Inflammatory macrophage treated with lipopolysaccharide for 4 hours (primary cell): ENCODE measurements at regions not wholly inside any gene's neighbourhood (a gene's known extent, or its start where the extent isn't known, plus 50 kb on each side); places are given as distances from the start of the nearest gene placed in this dataset.
"Not testable (repeated sequence)": the region's sequence is repeated elsewhere in the genome, so short reads cannot be mapped to it uniquely, and the experiment has no call there.

ENCODE experiments used
- DNase-seq: peaks from one replicate; pipeline ENCODE4 v3.0.0-alpha.2; 2020

DNA sequence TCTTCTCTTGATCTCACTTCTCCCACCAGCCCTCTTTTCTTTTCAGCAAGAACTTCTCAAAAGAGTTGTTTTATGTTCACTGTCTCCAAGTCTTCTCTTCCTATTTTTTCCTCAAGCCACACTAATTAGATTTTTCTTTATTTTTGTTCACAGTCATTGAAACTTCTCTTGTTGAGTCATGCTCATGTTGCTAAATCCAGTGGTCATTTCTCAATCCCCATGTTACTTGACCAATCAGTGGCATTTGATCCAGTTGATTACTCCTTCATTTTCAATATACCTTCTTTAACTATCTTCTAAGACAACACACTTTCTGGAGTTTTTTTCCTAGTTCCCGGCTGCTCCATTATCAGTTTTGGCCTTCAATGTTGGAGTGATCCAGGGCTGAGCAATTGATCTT, 103.1 kb upstream of the LSM6 start:
- DNase-seq: peak; percentile 68

DNA sequence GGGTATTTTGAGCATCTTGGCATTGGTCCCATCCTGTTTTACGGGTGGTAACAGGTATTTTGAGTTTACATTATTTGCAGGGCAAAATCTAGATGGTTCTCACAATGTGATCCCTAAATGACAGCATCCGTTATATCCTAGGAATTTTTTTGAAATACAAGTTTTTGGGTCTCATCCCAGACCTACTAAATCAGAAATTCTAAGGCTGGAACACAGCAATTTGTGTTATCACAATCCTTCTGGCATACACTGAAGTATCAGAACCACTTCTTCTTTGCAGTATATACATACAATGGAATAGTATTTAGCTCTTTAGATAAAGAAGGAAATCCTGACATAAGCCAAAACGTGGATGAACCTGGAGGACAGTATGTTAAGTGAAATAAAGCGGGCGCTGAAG, 104.1 kb upstream of the LSM6 start:
- DNase-seq: no peak

DNA sequence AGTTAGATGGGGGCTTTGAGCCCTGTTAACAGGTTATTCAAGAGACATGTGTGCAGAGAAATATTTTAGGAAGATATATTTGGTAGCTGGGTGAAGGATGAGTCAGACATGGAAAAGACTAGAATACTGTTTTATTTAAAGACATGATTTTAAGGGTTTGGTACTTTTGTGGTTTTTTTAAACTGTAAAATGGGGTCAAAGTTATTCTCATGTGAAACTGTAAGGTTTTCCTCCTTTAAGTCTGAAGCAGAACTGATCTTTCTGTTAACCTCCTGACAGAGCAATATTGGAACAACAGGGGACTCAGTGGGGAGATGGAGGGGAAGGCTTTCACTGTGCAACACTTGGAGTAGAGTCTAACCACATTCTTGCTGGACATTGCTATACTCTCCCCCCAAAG, 112.4 kb upstream of the LSM6 start:
- DNase-seq: no peak

DNA sequence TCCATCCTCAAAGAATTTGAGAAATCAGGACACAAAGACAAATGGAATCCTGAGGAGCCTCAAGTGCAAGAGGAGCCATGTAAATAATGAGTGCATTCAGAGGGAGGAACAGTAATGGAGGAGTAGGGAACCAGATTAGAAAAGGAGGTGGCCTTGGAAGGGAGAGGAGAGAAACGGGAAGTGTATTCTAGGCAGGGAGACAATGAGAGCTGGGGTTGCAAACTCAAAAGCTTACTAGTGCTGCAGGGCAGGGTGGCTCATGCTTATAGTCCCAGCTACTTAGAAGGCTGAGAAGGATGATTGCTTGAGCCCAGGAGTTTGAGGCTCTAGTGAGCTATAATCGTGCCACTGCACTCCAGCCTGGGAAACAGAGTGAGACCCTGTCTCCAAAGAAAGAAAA, 113.2 kb upstream of the LSM6 start:
- DNase-seq: peak; percentile 7

DNA sequence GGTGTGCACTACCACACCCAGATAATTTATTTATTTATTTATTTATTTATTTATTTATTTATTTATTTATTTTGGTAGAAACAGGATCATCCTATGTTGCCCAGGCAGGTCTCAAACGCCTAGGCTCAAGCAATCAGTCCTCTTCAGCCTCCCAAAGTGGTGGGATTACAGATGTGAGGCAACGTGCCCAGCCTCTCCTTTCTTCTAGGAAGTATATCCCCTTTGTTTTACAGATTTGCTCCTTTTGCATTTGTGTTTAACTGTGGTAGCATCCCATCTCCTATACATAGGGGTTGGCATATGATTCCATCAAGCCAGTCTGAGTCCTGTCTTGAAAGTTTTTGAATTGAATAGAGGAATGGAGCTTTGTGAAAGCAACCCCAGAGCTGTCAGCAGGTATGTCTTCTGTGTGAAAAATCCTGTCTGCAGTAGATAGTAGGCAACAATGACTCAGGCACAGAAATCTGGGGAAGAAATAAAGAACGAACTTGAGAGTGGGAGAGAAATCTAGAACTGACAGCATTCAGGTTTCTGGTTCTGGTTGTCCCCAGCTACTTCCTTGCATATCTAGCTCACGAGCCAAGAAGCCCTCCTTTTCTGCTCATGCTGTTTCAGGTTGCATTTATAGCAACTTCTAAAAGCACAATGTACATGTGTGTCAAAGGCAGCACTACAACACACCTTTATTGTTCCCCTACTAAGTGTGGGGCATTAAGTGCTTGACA, 113.7 kb upstream of the LSM6 start:
- peak; percentile 27 for DNase-seq

DNA sequence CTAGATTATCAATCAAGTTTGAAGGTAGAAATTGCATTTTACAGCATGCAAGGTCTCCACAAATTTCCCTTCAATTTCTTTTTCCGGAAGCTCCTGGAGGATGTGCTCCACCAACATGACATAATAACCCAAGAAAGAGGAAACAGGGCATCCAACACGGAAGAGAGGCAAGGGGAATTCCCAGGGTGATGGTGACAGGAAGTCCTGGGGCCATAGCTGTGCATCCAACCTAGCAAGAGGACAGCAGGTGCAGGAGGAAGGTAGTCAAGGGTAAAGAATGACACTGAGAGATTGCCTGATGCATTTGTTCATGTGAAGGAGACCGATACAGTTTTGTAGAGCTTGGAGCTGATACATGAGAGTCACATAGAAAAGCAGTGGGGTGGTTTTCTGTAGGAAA, 115.7 kb upstream of the LSM6 start:
- DNase-seq: peak; percentile 82

DNA sequence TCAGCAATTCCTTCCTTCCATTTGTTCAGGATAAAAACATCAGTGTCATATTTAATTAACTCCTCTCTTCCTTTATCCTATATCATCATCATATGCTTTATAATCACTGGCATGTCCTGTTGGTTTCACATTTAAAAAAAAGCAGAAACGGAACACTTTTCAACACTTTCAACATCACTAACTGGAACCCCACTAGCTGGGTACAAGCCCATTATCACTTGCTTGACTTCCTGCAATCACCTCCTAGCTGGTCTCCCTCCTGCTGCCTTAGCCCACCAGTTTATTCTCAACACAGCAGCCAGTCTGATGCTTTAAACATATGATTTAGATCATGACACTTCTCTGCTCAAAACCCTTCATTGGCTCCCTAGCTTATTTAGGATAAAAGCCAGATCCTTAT, 116.4 kb upstream of the LSM6 start:
- DNase-seq: peak; percentile 65

DNA sequence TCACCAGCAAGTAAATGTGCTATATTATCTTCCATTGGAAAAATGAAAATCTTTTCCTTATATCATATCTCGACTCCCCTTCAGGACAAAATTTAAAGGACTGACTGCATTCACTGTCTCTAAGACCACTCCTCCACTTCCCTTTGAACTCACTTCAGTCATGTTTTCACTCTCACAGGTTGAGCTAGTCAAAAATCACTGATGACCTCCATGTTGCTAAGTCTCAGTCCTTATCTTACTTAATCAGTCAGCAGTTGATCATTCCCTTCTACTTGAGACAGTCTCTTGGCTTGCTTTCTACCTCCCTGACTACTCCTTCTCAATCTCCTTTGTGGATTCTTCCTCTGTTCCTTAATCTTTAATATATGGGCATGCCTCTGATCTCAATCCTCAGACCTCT, 117.0 kb upstream of the LSM6 start:
- no peak for DNase-seq

DNA sequence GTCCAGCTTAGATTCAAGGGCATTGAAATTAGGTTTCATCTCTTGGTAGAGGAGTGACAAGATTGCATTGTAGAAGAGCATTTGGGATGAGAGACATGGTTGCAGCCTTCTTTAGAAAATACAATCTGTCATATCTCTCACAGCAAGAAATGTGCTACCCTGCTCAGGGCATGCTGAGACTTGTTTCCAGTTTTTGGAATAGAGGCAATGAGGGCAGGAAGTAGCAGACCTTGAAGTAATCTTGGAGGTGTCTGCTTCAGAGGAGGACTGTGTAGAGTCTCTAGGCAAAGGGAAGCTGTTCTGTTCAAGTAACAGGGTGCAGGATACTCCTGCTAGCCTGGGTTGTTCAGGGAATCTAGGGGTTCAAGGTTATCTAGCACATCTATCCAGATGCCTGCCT, 116.1 kb upstream of the ZNF827 start:
- no peak for DNase-seq

DNA sequence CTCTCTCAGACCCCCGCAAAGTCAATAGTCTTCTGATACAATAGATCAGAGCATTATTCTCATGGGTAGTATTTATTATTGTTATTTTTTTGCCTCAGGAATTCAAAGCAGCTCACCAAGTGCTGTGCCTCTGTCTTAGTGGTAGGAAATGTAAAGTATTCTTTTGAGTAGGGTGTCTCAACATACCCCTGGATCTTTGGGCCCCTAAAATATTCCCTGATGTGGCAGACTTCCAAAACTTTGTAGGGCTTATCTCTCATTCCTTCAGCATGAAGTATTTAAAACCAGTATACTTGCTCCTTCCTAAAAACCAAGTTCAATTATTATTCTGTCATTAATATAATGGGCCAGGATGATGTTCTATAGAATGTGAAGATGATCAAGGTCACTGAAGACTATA, 115.3 kb upstream of the ZNF827 start:
- DNase-seq: no peak

DNA sequence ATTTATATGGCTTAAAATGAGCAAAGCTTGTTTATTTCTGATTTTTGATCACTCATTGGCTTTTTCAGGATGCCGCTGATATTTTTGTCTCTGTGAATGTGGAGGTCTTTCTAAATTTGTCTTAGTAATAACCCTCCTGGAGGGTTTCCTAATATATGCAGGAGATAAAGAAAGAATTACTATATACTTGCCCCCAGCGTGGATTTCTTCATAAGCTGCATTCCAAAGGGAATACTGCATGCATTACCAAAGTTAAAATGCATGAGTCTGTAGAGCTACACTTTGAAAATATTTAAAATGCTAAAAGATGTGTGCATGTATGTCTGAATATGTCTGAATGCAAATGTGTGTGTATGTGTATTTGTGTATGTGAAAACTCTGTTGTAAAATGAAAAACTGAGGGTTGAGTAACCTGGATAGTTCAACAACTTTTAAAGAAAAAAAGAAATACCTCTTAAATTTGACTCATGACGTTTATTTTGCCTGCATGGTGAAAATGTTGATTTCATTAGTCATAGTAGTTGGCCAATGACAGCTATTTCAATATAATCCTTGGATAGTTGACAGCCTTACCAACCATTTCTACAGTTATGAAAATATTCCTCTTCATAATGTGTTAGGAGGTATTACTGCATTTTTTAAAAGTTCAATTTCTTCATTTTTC, 113.2 kb upstream of the ZNF827 start:
- DNase-seq: no peak

DNA sequence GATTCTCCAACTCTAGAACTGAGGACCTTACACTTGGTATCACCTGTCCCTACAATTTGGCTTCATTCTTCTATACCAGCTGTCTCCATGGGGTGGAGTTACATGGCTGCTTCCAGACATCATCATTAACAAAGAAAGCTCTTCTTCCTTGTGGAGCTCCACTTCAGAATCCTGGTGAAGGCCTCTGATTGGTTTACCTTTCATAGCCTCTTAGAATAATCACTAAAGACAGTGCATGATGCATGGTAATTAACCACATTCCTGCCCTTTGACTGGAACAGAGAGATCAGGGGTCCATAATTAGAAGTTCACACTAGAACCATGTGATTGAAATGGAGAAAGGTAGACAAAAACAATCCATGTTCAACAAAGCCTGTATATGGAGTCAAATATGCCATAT, 112.6 kb upstream of the ZNF827 start:
- DNase-seq: no peak

DNA sequence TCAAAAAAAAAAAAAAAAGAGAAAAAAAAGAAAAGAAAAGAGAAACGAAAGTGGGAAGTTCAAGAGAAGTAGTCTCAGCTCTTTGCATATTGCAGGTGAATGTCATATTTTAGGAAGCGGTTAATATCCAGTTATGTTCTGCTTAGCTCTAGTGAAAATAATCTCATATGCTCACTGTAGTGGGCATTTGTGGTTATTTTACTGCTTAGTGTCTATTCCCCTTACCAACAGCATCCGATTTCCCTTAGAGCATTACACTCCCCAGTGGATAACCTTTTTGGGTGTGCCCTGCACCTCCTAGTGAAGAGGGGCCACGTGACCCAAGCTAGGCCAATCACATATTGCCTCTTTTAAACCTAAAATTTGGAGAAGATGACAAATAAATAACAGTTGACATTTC, 111.2 kb upstream of the ZNF827 start:
- no peak for DNase-seq

DNA sequence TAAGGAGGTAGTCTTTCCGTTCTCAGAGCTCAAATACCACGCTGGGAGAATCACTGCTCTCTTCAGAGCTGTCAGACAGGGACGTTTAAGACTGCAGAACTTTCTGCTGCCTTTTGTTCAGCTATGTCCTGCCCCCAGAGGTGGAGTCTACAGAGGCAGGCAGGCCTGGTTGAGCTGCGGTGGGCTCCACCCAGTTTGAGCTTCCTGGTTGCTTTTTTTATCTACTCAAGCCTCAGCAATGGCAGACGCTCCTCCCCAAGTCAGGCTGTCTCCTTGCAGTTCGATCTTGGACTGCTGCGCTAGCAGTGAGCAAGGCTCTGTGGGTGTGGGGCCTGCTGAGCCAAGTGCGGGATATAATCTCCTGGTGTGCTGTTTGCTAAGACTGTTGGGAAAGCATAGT, 109.1 kb upstream of the ZNF827 start:
- not testable (repeated sequence) for DNase-seq

DNA sequence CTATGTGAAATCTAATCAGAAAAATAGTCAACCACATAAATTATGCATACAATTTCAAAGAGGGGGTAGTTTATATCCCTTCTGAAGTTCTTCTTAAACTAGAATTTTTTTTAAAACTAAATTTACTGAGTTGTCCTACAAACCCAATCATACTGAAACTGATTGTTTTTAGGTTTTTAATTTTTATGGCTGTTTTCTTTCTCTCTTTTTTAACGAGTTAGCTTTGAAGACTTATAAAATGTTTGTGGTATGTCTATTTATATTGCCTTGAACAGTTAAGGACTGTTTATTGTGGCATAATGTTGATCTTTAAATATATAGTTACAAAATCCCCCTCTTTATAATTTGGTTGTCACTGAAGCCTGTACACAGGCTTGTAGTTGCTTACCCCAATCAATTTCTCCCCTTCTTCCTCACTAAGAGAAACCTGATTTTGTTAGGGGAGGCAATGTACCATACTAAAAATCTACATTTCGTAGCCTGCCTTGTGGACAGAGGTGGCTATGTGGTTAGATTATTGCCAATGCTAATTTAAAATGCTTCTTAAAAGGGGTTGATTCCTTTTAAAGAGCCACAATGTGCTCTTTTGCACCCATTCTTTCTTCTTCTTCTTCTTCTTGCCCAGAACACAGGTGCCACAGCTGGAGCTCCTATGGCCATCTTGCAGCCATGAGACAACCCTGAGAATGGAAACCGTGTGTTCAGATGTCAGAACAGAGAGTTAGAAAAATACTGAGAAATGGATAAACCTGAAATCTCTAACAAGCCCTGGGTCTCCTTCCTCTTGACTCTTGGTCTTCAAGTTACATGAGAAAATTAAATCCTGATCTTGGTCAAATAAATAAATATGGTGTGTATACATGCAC, 102.7 kb upstream of the ZNF827 start:
- DNase-seq: no peak

DNA sequence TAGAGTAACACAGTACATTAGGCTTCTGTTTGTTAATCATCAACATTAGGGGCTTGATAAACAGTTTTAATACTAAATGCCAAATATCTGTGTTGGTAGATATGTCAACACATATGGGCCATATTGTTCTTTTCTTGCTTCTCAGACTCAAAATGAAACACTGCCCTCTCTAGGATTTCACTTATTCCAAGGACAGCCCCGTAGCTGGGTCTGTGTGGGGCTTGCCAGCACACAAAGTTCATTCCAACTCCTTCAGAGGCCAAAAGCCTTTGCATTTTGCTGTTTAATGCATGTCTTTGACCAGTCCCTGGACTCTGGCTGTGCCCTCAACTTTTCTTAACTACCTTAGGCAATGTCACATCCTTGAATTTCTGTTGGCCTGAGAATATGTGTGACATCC, 102.0 kb upstream of the ZNF827 start:
- DNase-seq: no peak

DNA sequence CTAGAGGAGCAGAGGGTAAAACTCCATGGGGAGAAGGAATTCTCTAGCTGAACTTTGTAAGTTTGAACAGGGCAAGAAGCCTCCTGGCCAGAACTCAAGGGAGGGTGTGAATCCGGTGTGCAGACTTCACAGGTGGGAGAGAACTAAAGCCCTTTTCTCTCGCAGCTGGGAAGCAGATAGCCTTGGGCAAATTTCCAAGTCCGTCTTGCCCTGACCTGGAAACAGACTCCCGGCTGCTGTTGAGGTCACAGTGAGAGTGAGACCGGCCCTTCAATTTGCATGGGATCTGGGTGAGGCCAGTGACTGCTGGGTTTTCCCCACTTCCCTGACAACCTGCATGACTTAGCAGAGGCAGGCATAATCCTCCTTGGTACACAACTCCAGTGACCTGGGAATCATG, 94.5 kb upstream of the ZNF827 start:
- no peak for DNase-seq

DNA sequence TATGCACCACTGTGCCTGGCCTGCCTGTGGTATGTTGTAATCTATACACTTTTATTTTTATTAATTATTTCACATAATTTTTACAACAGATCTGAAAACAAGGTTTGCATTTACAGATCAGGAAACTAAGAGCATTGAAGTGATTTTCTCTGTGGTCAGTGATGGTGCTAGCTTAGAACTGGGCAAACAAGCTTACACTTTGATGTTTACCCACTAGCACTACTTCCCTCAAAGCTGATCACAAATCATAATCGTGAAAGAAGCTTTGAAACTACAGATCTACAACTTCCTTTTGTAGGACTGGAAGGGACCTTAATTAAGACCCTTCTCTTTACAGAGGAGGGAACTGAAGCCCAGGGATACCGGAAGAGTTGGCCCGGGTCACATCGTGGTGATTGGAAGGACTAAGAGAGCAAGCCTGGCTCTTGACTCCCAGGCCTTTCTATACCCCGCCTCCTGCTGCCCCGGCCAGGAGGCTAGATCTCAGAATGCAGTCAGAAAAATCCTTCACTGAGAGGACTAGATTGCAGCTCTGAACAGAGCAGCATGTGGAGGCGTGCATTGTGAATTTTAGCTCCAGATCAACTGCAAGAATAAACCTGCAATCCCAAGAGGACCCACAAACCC, 93.7 kb upstream of the ZNF827 start:
- no peak for DNase-seq

DNA sequence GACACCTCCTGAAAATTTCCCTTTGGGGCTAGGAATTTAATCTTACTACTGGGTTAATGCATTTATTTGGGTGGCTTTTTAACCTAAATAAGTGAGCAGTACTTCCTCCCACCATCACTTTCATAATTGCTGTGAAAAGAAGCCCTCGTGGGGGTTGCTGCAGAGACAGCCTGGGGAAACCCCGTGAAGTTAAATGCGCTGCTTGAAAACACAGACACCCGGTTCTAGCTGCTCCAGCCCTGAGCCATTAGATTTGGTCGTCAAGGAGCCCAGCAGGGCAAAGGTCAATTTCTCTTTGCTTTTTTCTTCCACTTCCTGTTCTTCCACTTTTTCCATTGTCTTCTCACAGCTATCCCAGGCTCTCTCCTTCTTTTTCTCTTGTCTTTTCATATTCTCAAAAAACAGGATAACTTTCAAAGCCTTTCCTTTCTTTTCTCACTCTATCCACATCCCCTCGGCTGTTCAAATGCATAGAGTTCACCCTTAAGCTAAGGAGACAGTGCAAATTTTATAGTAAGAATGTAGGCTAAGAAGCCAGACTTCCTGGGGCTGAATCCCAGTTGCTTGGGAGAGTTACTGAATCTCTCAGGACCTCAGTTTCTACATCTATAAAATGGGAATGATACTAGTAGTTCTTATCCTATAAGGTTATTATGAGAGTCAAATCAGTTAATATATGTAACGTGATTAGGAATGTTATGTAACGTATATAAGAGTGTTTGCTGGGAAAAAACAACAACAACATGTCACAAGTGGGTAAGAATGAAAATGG, 91.5 kb upstream of the ZNF827 start:
- peak; percentile 32 for DNase-seq

DNA sequence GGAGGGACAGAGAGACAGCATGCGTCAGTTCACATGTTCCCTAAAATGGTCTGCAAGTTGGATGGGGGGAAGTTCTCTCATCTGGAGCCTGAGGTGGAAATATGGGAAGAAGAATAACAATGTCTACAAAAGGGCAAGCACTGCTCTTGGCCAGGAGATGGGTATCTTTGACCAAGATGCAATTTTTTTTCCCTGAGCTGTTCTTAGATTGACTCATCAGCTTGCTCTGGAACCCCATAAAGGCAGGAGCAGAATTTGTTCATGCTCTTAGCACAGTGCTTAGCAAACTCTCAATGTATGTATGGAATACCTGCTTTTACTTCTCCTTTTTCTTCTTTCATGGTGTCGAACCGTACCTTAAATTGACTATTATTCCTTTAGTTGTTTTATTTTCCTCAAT, 90.5 kb upstream of the ZNF827 start:
- no peak for DNase-seq

DNA sequence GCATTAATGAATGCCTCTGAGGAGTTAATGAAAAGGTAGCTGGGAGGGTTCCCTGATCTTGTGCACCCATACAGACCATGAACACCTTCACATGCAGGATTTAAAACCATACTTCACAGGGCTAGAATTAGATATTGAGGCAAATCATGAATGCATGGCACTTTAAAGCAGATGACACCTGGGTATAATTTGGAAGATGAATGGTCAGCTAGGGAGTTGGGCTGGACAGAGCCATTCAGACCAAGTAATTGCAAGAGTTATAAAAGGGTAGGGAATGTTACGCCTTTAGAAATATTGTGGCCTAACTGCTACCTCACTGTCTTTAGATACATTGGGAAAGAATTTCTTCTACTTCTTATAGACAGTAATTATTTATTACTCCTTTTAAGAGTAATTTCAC, 89.1 kb upstream of the ZNF827 start:
- DNase-seq: no peak

DNA sequence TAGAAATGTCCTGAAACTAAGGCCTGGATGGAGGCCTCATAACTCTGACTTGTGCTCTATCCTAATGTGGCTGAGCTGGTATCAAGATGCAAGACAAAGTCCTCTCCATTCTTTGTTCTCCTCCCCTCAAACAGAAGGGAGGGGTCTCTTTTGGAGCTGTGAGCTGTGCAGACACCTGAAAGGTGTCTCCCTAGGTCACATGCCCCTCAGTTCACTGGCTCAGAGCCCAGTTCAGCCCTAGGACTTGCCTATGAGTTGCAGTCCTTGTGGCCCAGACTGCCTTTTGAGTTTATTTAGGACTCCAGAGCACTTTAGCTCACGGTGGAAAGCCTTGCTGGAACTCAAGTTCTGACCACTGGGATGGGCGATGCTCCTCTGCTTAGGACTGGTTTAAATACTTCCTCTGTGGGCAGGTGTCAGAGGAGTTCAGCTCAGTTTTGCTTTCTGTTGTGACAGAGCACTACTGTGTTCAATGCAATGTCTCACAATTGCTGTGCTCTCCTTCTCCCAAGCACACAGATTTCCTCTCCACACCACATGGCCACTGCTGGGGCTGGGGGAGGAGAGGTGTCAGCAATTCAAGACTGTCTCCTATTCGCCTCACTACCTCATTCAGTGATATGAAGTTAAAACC, 84.8 kb upstream of the ZNF827 start:
- DNase-seq: no peak
